Heart left ventricle (tissue), 13 donors: ENCODE measurements at regions not wholly inside any gene's neighbourhood (a gene's known extent, or its start where the extent isn't known, plus 50 kb on each side); places are given as distances from the start of the nearest gene placed in this dataset.
A peak's percentile ranks its signal among the peaks of the same experiment; 100 is the strongest.

Source experiments
- CTCF ChIP-seq, 12 donors: fragments of 200-600 bp; sonication (generic) in 4 of 12; IDR thresholded peaks; one replicate each; pipeline versions ENCODE4 v1.5.0 to v1.8.0; 2018 to 2022; ENCODE audit warnings: antibody characterized with exemption in 12 of 12, mild to moderate bottlenecking in 5 of 12
- POLR2A ChIP-seq, 2 donors: fragments of 450-650 bp; IDR thresholded peaks; one replicate each; pipeline ENCODE4 v1.6.1; 2017; ENCODE audit warnings: antibody characterized with exemption in 2 of 2, mild to moderate bottlenecking in 2 of 2, moderate library complexity in 2 of 2
- donor health status: ischemic (EF 13 %, LVEDD 7.1; RV severe dilation, severe dysfunction).
- donor health status: DM: no; HTN: yes; CAD: no.
- donor health status: DM: no; HTN: no; CAD: no.
- donor health status: ischemic (EF 25% LVEDD 6.9; RV normal size, moderate dysfunction).
- donor health status: ischemic (EF 25% LVEDD 5.7; RV mildly dilated, moderate dysfunction).
- donor health status: ischemic (EF 35%, LVEDD 5.7; RV mildly dilated, moderate dysfunction).
- donor health status: nonischemic (EF 11% LVEDD 7.7; RV severe dilation, severe dysfunction).
- donor health status: DM: yes; HTN: yes; CAD: no.
- donor health status: PGD.
- donor health status: ischemic (EF 29% LVEDD 5.4; RV normal size, mild dysfunction).
- donor health status: nonischemic (EF 23%, LVEDD 6.1; RV moderate dilation, normal function).

- peak; percentile 49 to 77 (median 68) for TF ChIP-seq CTCF (IDR thresholded peaks at IDR 0.05)
- no peak for TF ChIP-seq POLR2A (IDR thresholded peaks at IDR 0.05)
Measured at GRCh38 chr1:209435654-209436566, 147.6 kb upstream of the CAMK1G start.
